ENCODE measurements at regions not wholly inside any gene's neighbourhood (a gene's known extent, or its start where the extent isn't known, plus 50 kb on each side); places are given as distances from the start of the nearest gene placed in this dataset.
"Not testable (repeated sequence)": the region's sequence is repeated elsewhere in the genome, so short reads cannot be mapped to it uniquely, and the experiment has no call there.

- TF ChIP-seq CTCF (IDR thresholded peaks at IDR 0.05; ENCODE audit: control extremely low read depth in 1 of 3, insufficient read depth in 1 of 3, low read depth in 1 of 3, low read length in 3 of 3); TBP (IDR thresholded peaks at IDR 0.05; ENCODE audit: low read depth, low read length); SP2 (IDR thresholded peaks at IDR 0.05; ENCODE audit: low read length); EZH2 (IDR thresholded peaks at IDR 0.05; ENCODE audit: low read depth, low read length, severe bottlenecking); TAF1 (IDR thresholded peaks at IDR 0.05; ENCODE audit: low read depth, low read length); USF2 (IDR thresholded peaks at IDR 0.05; ENCODE audit: low read length); PHF8 (conservative IDR thresholded peaks at IDR 0.05; ENCODE audit: low read depth, low read length); MAFK (IDR thresholded peaks at IDR 0.05; ENCODE audit: low read depth, low read length); SRF (IDR thresholded peaks at IDR 0.05; ENCODE audit: low read depth, low read length); ATF2 (IDR thresholded peaks at IDR 0.05; ENCODE audit: low read length): not testable (repeated sequence)
Observed at GRCh38 chr11:13546092-13546491, 50.3 kb upstream of the PTH start.

All from H1 (cell line).